ENCODE measurements at regions not wholly inside any gene's neighbourhood (a gene's known extent, or its start where the extent isn't known, plus 50 kb on each side); places are given as distances from the start of the nearest gene placed in this dataset.

DNA sequence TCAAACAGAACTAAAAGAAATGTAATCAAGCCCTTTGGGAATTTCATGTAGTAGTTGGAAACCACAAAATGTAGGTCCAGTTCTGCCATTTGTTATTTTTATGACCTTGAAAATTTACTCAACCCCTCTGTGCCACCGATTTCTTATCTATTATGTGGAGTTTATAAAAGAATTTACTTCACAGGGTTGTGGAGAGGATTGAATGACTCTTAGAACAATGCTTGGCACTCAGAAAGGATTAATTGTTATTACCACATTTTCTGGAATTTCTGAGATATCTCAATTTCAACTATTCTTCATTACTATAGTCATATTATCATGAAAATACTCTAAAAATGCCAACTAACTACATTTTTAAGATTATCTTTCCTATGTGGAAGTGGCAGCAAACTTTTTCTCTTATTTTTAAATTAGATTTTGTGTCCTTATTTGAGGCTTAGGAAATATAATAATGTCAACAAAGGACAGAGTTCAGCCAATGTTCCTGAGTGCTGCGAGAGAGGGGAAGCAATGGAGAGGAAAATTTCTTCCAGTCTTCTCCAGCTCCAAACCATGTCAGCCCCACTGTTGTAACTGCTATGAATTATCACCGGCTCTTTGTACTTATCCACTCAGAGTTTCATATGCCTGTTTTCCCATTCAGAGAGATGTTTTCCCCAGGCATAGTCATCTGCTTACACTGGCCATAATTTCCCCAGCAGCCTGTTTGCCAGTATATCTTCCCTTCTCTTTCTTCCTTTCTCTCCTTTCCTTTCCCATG, 525.6 kb downstream of the SPATA31D1 start:
- peak; percentile 35 for DNase-seq

DNA sequence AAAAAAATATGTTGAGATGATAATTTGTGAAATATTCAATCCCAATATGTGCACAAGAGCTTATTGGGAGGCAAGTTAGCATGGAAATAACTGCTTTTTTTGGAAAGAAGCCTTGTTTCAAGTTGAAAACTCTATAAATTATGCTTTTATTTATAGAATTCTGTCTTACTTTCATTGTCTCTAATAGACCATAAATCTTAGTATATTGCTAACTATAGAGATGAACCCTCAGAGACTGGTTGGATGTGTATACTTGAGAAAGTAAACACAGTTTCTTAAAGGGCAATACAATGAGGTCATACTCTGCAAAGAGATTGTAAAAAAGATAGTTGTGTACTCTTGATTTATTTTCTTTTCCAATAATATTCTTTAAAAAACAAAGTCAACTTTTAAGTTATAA, 530.3 kb downstream of the SPATA31D1 start:
- DNase-seq, result no peak

DNA sequence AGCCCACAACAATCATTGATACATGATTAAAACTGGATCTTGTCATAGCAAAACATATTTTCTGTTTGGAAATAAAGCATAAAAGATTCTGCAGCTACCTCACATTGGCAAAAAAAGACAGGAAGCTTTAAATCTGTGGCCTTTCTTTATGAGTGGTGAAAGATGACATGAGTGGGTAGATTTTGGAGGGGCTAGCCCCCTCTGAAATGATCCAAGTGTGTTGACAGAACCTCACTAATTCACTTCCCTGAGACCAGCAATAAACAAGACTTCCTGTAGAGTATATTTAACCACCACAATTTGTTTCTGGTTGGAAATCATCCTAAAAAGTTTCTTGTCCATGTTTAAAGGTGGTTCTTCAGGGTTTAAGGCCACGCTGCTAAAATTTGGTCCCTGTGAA, 530.8 kb downstream of the SPATA31D1 start:
- no peak for DNase-seq

DNA sequence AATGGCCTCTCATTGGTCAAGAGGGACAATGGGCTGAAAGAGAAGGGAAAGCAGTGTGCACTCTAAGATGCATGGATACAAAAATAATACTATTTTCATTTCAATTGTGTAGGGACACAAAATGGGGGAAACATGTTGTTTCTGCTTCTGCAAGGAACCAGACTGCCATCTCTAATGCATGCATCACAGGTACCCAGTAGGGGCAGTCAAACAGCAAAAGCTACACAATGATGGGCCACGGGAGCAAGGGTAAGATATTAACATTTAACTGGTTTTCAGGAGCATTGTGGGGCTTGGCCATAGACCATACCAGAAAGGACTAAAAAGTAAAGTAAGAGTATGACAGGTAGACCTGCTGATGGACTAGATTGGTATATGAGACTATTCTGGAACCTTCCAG, 535.8 kb downstream of the SPATA31D1 start:
- no peak for DNase-seq

DNA sequence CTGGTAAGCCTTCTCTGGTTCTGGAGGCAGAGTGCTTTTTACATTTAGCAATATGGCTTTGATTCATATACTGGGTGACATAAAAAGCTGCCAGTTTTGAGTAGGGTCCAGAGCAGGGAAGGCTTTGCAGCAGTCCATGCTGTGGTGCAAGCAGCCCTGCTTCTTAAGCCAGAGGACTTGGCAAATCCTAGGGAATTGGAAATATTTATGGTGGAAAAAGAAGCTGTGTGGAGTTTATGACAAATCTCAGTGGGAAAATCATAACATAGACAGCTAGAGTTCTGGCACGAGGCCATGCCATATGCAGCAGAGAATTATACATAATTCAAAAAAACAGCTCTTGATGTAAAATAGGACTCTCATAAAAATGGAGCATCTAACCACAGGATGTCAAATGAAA, 536.4 kb downstream of the RASEF start:
- peak; percentile 41 for DNase-seq

DNA sequence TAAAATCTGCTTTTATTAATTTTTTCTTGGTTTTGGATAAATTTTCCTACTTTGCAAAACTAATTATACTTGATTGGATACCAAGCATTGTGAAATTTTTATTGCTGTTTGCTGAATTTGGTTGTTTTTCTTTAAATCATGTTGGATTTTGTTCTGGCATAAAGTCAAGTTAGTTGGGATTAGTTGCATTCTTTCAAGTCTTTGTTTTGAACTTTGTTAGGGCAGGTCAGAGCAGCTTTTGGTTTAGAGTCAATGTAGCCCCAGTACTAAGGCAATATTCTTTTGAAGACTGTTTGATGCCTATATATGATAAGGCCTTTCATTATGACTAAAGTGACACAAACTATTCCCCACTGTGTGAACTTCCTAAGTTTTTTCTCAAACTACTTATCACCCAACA, 531.1 kb downstream of the RASEF start:
- no peak for DNase-seq

DNA sequence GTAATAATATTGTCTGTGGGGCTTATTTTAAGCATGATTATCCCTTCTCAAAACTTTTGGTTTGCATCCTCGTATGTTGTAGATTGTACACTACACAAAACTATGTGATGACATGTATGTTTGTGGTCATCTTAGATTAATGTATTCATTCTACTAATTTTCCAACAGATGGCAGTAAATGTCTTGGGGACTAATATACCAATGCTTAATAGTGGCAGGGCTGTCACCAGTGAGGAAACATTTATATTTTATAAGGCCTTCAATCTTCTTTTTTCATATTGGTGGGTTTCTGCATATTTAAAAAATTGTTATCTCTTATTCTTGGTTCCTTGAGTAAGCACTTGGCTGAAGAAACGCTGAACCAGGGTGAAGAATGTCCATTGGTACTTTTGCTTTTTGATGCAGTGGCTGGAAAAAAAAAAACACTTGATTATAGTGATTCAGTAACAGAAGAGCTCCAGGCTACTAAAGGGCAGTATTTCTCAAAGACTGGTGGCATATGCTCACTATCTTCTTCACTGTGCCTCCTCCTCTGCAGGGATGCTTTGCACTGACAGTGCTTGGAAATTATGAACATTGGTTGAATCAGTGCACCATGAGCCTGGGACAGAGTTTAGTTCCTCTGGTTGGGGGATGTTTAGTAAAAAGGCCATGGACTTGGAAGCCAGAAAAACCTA, 530.3 kb downstream of the RASEF start:
- DNase-seq, result peak; percentile 8

DNA sequence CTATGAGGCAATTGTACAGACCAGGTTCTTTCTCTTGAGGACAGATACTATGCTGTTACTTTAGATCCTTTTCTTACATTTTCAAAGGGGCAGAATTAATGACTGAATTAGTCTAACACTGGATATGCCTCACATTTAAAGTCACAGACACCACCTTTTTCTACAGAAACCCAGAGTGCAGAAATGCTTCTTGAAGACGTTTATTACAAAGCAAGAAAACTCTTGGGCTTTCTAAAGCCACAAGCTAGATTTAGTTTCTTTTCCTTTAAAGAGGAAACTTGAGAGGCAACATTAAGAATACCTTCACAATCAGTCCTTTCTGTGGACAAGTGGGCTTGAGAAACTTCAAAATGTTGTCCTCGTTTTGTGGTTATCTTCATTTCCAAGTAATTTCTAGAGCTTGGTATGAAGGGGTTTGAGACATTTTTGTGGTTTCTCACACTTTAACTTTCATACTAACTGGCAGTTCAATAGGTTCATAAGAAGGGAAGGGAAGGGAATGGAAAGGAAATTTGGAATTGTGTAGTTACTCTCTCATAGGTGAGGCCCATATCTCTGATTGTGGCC, 527.4 kb downstream of the RASEF start:
- DNase-seq, result peak; percentile 13

DNA sequence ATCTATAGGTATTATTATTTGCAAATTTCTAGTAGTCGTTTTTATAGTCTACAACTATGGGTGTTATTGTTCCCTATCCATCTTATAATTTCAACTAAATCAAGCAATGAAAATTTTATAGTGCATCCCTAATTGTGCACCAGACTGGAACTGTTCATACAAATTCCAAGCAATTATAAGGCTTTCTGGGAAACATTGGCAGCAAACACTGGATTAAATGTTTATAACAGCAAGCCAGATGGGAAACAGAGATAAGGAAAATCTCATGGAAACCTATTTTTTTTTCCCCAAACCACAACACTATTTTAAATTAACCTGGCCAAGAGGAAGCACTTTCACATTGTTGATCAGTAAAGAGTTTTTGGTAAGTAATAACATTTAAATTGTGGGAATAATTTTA, 524.3 kb downstream of the RASEF start:
- no peak for DNase-seq

DNA sequence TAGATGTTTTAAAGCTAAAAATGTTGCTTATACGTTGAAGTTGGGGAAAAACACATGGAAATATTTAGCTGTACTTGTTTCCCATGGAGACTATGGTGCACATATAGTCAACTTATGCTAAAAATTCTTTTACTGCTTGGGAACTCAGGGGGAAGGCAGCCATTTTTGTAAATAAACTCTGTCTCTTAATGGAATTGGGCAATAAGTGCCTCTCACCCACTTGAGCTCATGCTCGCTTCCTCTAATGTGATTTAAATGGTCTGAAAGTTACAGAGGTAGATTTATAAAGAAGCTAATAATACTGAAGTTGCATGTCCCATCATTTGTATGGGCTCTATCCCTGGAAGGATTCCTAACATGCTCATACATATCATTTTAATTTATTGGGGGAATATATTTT, 523.8 kb downstream of the RASEF start:
- DNase-seq, result no peak

DNA sequence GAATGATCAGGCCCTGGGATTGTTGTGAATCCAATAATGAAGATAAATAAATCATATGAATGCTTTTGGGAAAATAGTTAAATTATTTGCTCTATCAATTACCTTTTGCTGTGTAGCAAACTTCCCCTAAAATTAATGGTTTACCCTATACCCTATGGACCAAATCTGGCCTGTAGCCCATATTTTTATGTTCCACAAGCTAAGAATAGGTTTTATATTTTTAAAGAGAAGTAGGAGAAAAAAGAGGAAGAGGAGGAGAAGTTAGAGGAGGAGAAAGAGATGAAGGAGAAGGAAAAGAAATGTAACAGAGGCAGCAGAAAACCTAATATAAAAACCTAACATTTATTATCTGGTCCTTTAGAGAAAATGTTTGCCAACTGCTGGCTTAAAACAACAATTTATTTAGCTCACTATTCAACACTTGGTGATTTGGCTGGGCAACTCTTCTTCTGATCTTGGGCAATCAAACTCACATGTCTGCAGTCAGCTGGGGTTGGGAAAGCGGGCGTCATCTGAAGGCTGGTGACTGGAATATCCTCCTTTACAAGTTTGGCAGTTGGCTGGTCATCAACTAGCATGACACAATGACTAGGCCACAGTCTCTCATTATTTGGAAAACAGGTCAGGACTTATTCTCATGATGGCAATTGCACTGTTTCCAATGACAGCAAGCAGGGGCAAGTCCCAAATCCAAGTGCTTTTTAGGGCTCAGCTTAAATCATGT, 522.9 kb downstream of the RASEF start:
- no peak for DNase-seq

DNA sequence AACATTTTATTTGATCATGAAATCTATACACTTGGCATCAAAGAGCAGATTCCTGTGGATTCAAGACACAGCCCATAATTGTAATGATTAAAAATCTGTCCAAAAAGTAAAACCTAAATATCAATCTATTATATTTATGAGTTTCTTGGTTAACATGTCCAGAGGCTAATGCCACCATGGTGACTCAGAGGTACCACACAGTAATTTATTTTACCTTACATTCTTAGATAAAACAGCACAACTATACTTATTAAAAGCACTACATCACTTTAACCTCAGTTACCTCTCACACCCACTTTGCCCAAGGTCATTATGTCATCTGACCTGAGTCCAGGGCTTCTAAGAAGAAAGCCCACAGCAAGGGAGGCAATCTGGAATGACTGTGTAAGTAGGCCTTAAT, 519.2 kb downstream of the RASEF start:
- DNase-seq, result no peak

DNA sequence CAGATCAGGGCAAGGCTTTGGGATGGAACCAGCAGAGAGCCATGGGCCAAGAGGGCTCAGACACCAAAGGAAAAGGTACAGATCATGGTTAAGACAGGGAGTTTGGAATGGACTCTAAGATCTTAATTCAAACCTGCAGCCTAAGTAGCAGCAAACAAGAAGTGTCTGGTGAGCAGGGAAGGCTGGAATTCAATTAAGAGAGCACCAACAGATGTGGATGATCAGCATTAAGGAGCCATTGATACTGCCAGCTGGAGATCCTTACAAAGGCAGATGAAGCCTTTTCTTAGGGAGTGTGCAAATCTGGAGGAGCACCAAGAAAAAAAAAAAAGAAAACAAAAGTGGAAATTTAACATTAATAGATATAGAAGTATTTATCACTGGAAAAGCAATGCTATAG, 516.8 kb downstream of the RASEF start:
- no peak for DNase-seq

DNA sequence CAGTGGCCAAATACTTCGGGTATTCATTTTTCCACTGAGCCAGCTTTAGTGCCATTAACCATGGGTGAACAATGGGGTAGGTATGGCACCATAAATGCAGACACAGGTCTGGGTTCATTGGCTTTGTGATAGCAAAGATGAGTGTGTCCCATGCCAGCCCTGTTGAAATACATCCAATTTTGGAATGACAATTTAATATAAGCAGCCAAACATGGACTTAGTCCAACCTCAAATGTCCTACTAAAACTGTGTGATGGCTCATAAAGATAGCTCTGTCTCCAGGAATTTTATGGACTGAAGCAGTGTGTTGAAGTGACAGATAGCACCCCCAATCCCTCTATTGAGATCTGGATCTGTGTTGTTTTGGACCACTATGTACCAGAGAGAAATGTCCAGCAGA, 514.9 kb downstream of the RASEF start:
- DNase-seq, result no peak

DNA sequence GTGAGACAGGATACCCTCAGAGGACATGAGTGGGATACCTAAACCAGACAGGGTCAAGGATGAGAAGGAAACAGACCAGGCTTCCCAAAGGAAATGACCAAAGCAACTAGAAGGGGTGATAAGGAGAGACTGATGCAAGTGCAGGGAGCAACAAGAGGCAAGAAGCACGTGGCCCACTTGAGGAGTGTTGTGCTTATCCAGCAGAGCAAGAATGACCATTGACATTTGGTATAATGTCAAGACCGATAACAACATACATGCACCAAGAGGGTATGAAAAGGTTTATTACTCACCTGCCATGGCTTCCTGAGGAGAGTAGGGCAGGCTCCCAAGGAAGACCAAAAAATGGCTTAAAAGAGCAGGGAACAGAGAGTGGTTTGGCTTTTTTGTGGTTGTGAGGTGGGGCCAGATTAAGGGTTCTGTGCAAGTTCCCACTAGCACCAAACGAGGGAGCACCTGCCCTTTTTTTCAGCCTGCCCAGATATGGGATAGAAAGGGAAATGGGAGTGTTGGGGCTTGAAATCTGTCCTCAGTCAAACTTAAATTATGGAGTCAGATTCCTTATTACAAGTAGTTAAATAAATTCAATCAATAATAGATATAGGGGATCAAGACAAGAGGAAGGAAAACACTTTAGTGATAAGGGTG, 513.6 kb downstream of the RASEF start:
- no peak for DNase-seq

DNA sequence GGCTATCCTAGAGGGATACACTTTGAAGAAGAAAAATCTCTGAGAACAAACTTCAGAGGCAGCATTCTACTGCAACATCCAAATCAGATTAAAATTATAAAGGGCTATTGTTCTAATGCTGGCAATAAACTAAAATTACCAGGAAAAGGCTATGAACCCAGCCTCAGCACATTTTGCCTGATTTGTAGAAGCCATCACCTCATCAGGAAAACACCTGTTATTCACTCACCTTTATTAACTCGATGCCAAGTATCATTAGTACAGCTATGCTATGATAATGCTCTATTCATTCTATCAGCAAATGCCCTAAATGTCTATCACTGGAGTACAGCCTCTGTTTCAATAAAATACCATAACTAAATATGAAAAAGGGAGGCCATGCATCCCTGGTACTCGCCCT, 510.2 kb downstream of the RASEF start:
- no peak for DNase-seq

DNA sequence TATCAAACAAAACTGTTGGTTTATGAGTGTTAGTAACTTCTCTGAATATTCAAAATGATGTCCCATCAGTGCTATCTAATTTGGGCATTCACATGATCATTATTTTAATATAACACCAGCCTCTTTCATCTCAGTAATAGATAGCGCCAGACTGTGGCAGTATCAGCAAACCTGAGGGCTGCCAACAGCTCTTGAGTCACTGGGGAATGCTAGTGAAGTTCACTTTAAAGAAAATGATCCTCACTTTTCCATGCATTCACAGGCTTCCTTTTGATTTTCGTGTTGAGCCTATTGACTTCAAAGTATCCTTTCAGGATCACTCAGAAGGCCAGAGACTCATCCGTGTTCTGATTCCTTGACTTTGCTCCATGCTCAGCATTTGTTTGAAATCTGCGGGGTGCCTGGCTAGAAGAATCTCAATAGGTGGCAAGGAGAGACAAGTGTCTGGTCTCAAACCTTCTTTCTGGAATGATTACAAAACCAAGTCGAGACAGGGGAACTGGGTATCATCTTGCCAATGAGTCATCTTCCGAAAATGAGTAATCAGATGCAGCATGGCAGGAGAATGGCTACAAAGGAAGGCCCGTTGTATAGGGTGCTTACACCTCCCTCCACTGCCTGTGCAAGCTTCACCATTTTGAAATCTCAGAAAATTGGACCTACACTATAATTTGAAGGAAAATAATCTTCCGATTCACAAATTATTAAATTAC, 509.1 kb downstream of the RASEF start:
- no peak for DNase-seq

DNA sequence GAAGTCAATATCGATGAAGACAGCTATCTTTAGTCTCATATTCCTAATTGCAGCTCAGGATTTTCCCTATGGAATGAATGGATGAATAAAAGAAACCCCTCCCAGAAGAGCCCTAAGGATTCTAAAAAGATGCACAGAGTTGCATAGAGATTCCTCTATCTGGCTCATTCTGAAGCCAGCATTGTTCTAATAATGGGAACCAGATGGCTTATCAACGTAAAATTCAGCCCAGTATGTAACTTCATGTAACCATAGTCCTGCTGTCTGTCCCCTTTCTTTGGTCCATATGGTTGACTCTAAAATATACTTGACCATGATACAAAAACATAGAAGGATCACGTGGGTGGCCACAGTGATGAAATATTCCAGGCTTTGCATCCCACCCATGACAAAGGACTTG, 508.6 kb downstream of the RASEF start:
- peak; percentile 6 for DNase-seq

DNA sequence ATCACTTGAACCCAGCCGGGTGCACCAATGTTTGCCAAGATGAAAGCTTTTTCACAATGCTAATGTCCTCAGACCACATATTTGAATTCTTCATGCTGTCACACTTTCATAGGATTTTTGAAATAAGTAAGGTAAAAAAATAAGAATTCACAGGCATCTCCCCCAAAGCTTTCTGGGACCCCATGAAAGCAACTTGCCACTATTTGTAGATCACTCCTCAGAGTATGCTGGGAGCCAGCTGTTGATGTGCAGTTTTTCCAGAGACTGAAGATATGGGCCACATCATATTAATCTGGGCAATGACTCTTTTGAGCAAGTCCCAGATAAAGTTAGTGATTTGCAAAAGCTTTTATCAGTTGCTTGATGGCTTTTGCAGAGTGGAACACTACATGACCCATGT, 507.9 kb downstream of the RASEF start:
- no peak for DNase-seq

DNA sequence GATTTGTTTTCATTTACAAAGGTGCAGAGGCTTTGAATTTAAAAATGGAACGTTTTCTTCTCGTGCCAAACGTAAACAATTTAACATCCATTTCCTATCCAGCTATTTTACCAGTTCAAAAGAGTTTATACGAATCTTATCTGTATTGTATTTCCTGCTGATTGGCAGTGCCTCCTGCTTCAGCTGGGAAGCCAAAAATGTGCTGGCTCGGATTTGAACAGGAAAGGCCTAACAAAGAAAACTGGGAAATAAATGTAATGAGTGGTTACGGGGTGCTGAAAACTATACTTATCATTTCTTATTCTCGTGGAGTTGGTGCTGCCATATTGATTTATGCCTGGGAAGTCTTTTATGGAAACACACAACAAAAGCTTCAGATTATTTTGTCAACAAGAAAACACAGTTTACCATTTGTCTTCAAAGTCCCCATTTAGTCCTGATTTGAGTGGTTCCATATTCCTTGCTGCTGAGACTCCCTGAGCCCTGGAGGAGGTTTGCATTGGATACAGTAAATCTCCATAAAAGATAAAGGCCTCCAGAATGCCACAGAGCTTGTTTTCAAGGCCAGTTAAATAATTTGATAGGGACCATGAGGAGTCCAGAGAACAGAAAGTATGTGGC, 507.4 kb downstream of the RASEF start:
- no peak for DNase-seq

DNA sequence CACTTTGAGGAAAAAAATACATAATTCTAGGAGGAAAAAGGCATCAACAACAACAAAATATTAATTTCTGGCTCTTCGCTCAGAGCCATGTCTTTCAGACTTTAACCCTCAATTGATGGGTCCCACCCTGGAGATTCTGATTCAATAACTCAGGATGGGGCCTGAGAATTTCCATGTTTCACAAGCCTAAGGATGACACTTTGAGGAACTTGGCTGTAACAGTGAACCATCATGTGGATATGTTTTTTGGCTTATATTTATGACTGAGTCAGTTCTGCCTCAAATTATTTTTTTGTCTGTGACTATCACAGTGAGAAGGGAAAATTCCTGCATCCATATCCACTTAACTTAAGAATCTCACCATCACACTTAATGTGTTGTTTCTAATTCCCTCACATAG, 504.6 kb downstream of the RASEF start:
- no peak for DNase-seq

Measured in fibroblast of upper back skin (primary cell).